NCI-H128 (cell line): ENCODE measurements at regions not wholly inside any gene's neighbourhood (a gene's known extent, or its start where the extent isn't known, plus 50 kb on each side); places are given as distances from the start of the nearest gene placed in this dataset.

Source experiments
- DNase-seq: peaks from one replicate; lab custom pipeline; 2025; ENCODE audit not compliant: unreplicated experiment; lab: John Stamatoyannopoulos, UW

- DNase-seq, result no peak
Measured at GRCh38 chr7:91812388-91812787, 68.1 kb downstream of the MTERF1 start.

- DNase-seq, result no peak
Measured at GRCh38 chr7:91814189-91814588, 66.3 kb downstream of the MTERF1 start.
